GM10266 (cell line): ENCODE measurements at regions not wholly inside any gene's neighbourhood (a gene's known extent, or its start where the extent isn't known, plus 50 kb on each side); places are given as distances from the start of the nearest gene placed in this dataset.
"Not testable (repeated sequence)": the region's sequence is repeated elsewhere in the genome, so short reads cannot be mapped to it uniquely, and the experiment has no call there.

Source experiments
- DNase-seq: peaks from one replicate; pipeline ENCODE4 v3.0.0; 2012; ENCODE audit errors: extremely low spot score
- CTCF ChIP-seq: IDR thresholded peaks from 2 replicates; pipeline ENCODE4 v1.5.1; 2012; ENCODE audit warnings: mild to moderate bottlenecking, low read depth; ENCODE audit not compliant: control insufficient read depth, insufficient read depth; ENCODE audit errors: missing control alignments

- DNase-seq: not testable (repeated sequence)
Measured at GRCh38 chr12:31162896-31163560, 89.4 kb downstream of the DDX11 start.

GRCh38 chr12:31174293-31174692 is 100.6 kb downstream of the DDX11 start:
- not testable (repeated sequence) for DNase-seq

GRCh38 chr12:31177514-31177913 is 103.9 kb downstream of the DDX11 start:
- DNase-seq: not testable (repeated sequence)

GRCh38 chr12:31178875-31179274 is 105.2 kb downstream of the DDX11 start:
- not testable (repeated sequence) for DNase-seq

GRCh38 chr12:31179627-31180237 is 106.1 kb downstream of the DDX11 start:
- not testable (repeated sequence) for DNase-seq

GRCh38 chr12:31182571-31182970 is 108.9 kb downstream of the DDX11 start:
- not testable (repeated sequence) for DNase-seq

- not testable (repeated sequence) for DNase-seq
Measured at GRCh38 chr12:31183107-31183506, 109.4 kb downstream of the DDX11 start.

- DNase-seq: not testable (repeated sequence)
Measured at GRCh38 chr12:31183899-31184298, 110.2 kb downstream of the DDX11 start.

GRCh38 chr12:31184667-31185066 is 111.0 kb downstream of the DDX11 start:
- not testable (repeated sequence) for DNase-seq

GRCh38 chr12:31192689-31193088 is 119.0 kb downstream of the DDX11 start:
- not testable (repeated sequence) for DNase-seq

- DNase-seq: not testable (repeated sequence)
Measured at GRCh38 chr12:31195620-31196019, 122.0 kb downstream of the DDX11 start.

GRCh38 chr12:31199476-31199875 is 125.8 kb downstream of the DDX11 start:
- not testable (repeated sequence) for DNase-seq

GRCh38 chr12:31201382-31201781 is 124.6 kb downstream of the SINHCAF start:
- no peak for DNase-seq
- TF ChIP-seq CTCF: no peak

- no peak for DNase-seq
- TF ChIP-seq CTCF: no peak
Measured at GRCh38 chr12:31203261-31203660, 122.7 kb downstream of the SINHCAF start.
